Retinal pigment epithelial cell (primary cell): ENCODE measurements at regions not wholly inside any gene's neighbourhood (a gene's known extent, or its start where the extent isn't known, plus 50 kb on each side); places are given as distances from the start of the nearest gene placed in this dataset.

ENCODE experiments used
- DNase-seq: peaks from one replicate; pipeline ENCODE4 v3.0.0-alpha.2; 2010; ENCODE audit warnings: low read depth
- H3K4me3 ChIP-seq: 2 replicates; pipeline ENCODE4 v1.5.1; 2011; ENCODE audit warnings: mild to moderate bottlenecking, low read length, control low read depth, moderate library complexity
- TF ChIP-seq, protein P1 (sequence below): conservative IDR thresholded peaks from 2 replicates; pipeline ENCODE4 v1.5.1; 2011; ENCODE audit warnings: low read depth, low read length, control low read depth, inconsistent platforms

DNA sequence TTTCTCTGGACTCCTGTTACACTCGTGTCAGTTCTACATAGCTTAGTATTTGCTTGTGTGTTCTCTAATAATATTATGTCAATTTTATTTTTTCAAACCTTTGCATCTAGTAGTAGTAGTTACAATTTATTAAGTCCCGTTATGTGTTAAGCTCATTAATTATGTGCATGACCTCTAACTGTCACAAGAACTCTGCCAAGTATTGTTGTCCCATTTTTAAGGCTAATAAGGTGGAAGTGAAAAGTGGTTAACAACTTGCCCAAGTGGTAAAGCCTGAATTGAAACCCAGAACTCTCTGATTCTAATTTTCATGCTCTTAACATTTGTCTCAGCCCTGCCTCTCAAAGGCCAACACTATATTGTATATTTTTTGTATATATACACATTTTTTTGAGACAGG lies 221.6 kb downstream of the DMRT2 start:
- no peak overlapping the region for H3K4me3 ChIP-seq
- no peak for DNase-seq
- TF ChIP-seq, protein P1, sequence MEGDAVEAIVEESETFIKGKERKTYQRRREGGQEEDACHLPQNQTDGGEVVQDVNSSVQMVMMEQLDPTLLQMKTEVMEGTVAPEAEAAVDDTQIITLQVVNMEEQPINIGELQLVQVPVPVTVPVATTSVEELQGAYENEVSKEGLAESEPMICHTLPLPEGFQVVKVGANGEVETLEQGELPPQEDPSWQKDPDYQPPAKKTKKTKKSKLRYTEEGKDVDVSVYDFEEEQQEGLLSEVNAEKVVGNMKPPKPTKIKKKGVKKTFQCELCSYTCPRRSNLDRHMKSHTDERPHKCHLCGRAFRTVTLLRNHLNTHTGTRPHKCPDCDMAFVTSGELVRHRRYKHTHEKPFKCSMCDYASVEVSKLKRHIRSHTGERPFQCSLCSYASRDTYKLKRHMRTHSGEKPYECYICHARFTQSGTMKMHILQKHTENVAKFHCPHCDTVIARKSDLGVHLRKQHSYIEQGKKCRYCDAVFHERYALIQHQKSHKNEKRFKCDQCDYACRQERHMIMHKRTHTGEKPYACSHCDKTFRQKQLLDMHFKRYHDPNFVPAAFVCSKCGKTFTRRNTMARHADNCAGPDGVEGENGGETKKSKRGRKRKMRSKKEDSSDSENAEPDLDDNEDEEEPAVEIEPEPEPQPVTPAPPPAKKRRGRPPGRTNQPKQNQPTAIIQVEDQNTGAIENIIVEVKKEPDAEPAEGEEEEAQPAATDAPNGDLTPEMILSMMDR, result no peak

DNA sequence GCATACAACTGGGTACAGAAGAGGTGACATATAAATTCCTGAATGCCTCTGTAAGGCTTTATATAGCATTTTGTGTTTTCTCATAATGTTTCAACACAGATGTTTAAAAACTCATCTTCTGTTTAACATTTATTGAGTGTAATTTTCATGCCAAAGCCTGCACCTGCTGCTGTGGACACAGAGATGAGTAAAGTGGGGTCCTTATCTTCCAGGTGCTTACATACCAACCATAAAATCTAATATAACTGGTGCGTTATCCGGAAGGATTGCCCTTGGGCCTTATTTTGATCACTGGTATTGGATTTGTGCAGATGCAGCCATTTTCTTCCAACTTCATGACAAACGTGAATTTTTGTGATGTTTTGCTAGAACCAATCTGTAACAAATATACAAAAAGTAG lies 222.3 kb downstream of the DMRT2 start:
- H3K4me3 ChIP-seq, result no peak overlapping the region
- TF ChIP-seq, protein P1, result no peak
- DNase-seq, result no peak

DNA sequence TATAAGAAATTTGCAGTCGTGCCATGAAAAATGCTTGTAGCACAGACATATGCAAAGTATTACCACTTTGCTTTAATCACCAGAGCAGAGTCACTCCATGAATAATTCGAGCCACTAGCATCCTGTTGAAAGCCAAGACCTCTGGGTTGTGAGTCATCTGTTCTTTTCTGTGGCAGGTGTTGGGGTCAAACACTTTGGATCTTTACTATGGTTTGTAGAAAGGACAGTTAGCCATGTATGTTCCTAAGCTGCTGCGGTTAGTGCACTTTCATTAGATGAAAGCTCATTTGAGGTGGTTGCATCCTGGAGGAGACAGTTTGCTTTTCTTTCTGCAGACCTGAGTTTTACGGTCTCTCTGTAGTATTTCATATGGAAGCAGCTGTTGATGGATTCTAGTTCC lies 223.7 kb downstream of the DMRT2 start:
- TF ChIP-seq, protein P1, result no peak
- H3K4me3 ChIP-seq, result no peak overlapping the region
- DNase-seq, result no peak

DNA sequence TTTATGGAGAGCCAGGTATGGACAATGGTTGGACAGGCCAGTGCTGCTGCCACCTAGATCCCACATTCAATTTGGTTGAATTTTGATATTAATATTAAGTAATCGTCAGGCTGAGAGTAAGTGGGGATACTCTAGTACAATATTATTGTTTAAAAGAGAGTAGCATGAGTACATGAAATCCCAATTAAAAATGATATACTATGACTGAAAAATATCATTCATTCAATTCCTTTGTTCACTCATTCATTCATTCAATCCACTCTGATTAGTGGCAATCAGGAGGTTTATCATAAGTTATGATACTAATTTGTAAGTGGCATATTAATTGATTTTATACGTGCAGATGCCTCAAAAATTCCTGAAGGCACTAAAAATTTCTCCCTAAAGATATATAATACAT lies 224.2 kb downstream of the DMRT2 start:
- no peak for DNase-seq
- no peak overlapping the region for H3K4me3 ChIP-seq

DNA sequence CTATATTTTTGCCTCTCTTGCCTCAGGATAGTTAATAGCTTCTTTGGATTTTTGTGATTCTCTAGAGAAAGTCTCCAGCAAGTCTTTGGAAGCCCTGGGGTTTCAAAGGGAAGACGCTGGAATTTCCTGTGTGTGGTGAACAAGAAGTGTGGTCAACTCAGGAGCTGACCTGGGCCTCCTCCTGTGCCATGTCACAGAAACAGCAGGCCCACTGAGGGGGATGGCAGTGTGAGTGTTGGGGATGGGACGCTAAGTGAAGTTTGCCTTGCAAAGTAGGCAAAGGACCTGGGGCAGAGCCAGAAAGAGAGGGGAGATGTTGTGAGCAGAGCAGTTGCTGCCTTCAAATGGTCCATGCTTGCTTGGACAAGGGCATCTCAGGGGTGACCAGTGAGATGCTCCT lies 226.3 kb downstream of the DMRT2 start:
- no peak overlapping the region for H3K4me3 ChIP-seq
- no peak for DNase-seq
- TF ChIP-seq, protein P1, result no peak

More for the DNA sequence above, 224.2 kb downstream of the DMRT2 start:
- TF ChIP-seq, protein P1, result no peak

DNA sequence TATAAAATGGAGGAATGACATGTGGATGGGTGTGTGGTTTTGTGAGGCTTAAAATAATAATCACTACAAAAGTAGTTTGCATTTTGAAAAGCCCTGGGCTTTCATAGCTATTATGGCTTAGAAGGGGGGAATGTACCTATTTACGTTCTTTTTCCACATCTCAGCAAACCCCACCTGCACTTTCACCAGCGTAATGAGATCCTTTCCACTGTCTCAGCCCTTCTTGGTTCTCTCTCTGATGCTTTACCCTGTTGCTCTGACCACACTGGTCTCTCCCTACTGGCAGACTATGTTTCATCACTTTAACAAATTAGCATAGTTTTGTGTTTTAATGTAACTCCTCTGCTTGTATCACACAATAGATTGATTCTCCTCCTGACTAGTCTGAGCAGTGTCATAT lies 234.6 kb downstream of the DMRT2 start:
- TF ChIP-seq, protein P1, result no peak
- H3K4me3 ChIP-seq, result no peak overlapping the region
- no peak for DNase-seq

DNA sequence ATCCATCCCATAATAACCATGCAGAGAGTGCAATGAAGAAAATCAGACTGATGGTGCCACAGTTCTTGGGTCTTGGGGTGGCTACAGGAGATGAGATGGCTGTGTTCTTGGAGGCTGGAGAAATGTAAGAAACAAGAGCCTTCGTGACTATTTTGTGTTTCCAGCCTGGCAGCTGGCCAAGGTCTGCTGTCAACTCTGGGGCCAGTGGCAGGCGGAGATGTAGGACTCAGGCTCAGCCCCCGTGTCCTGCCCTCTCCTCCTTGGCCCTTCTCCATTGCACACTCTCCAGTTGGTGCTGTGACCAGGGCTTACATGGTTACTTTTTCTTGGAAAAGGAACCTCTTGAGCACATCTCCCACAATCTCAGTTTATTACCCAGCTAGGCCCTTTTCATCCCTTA lies 235.4 kb downstream of the DMRT2 start:
- no peak overlapping the region for H3K4me3 ChIP-seq
- no peak for DNase-seq
- TF ChIP-seq, protein P1, result no peak
